ENCODE measurements at regions not wholly inside any gene's neighbourhood (a gene's known extent, or its start where the extent isn't known, plus 50 kb on each side); places are given as distances from the start of the nearest gene placed in this dataset.
A peak's percentile ranks its signal among the peaks of the same experiment; 100 is the strongest.

DNA sequence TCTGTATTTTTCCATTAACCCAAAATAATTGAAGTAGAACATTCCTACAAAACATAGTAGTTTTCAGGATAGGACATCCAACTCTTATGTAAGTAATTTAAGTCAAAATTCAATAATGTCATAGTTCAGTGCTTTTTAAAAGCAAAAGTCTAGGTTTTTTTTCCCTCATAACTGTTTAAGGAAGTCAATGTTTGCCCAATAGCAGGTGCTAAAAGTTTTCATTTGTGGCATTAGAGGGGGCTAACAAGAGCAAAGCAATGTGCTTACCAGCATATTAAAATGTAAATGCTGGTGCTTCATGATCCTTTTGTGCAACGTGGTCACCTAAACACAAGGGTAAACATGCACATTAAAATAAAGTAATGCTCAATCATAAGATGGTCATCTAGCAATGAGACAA, 155.2 kb upstream of the PPP1R2C start:
- Histone ChIP-seq H2BK5ac (ENCODE audit: low read depth, low read length, poor library complexity, severe bottlenecking) (no peak overlapping the region), H2AK5ac (ENCODE audit: low read length, severe bottlenecking) (no peak overlapping the region), H4K8ac (ENCODE audit: low read length) (no peak overlapping the region), H4K91ac (ENCODE audit: low read length) (no peak overlapping the region), H3K23ac (ENCODE audit: low read length in 2 of 2) (no peak overlapping the region), H3K4me1 (ENCODE audit: control insufficient read depth, insufficient read depth, low read depth, low read length) (peaks cover 7% of the 10 kb centered on the region), H3K14ac (ENCODE audit: low read length in 2 of 2) (no peak overlapping the region), H3K27me3 (ENCODE audit: control insufficient read depth in 1 of 2, insufficient read depth in 1 of 2, low read length in 2 of 2) (no peaks in the 10 kb centered on the region), H3K4ac (ENCODE audit: low read depth in 1 of 2, low read length in 2 of 2) (no peak overlapping the region), H3K4me2 (ENCODE audit: low read length, poor library complexity, severe bottlenecking) (no peak overlapping the region), H2BK15ac (ENCODE audit: low read depth, poor library complexity, severe bottlenecking) (no peak overlapping the region), H3K9me3 (ENCODE audit: control insufficient read depth, low read length) (no peaks in the 10 kb centered on the region), H2AFZ (ENCODE audit: low read depth, low read length) (no peak overlapping the region), H3K36me3 (ENCODE audit: control insufficient read depth in 1 of 2, insufficient read depth in 2 of 2, low read depth in 1 of 2, low read length in 2 of 2) (no peaks in the 10 kb centered on the region), H3K79me1 (replicated peaks; ENCODE audit: low read length, poor library complexity, severe bottlenecking) (no peaks in the 10 kb centered on the region), H3K4me3 (ENCODE audit: insufficient read depth in 1 of 2, low read depth in 1 of 2, low read length in 2 of 2) (no peak overlapping the region), H3K9ac (ENCODE audit: low read length) (no peak overlapping the region), H3K27ac (ENCODE audit: low read length, poor library complexity, severe bottlenecking) (no peak overlapping the region), H2BK12ac (ENCODE audit: low read length in 2 of 2) (no peak overlapping the region), H3K18ac (ENCODE audit: low read depth in 1 of 2, low read length in 2 of 2) (no peak overlapping the region), H2BK120ac (ENCODE audit: low read depth, low read length) (no peak overlapping the region)
- no peak for DNase-seq
- no CpG with 5 or more reads among the region's 1 CpG for WGBS

DNA sequence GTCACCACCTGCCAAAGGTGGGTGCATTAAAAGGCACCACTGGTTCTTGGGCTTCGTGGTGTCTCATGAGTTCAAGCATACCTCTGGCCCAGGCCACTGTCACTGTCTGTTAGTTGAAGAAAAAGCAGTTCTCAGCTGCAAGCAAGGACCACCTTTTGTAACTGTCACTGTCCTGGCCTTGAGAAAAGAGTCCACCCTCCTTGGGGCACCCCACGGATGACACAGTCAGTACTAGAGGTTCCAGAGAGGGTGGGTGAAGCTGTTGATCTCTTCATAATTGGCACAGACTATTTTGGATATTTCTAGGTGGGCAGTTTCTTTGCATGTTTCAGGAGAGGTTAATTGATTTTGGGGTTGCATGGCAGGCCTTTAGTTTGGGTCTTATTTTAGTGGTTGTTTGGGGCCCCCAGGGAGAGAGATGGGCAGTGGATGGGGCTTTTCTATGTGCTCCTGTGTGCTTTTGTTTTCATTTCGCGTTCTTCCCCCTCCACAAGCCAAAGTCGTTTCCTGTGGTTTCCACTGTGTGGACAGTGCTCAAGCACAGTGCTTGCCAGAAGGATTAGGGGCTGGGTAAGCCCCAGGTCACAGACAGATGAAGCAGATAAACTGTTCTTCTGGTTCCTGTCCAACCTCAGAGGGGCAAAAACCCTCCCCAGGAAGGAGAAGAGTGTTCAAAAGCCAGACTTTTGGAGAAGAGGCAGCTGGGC, 156.2 kb upstream of the PPP1R2C start:
- Histone ChIP-seq H3K27me3 (ENCODE audit: control insufficient read depth in 1 of 2, insufficient read depth in 1 of 2, low read length in 2 of 2) (no peaks in the 10 kb centered on the region), H3K4me1 (ENCODE audit: control insufficient read depth, insufficient read depth, low read depth, low read length) (peaks cover 7% of the 10 kb centered on the region)

DNA sequence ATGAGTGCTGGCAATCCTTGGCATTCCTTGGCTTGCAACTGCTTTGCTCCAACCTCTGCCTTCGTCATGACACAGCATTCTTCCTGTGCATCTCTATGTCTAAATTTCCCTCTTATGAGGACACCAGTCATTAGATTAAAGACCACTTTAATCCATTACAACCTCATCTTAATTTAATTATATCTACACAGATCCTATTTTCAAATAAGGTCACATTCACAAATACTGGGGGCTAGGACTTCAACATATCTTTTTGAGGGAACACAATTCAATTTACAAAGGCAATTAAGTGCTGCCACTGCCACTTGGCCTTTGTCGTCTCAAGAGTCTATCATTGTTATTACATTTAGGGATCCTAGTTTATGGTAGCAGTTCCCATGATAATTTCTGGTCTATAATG, 163.7 kb upstream of the PPP1R2C start:
- Histone ChIP-seq H3K4me1 (ENCODE audit: control insufficient read depth, insufficient read depth, low read depth, low read length) (no peaks in the 10 kb centered on the region), H3K4me3 (ENCODE audit: insufficient read depth in 1 of 2, low read depth in 1 of 2, low read length in 2 of 2) (no peak overlapping the region), H4K91ac (ENCODE audit: low read length) (no peak overlapping the region), H3K18ac (ENCODE audit: low read depth in 1 of 2, low read length in 2 of 2) (no peak overlapping the region), H4K8ac (ENCODE audit: low read length) (no peak overlapping the region), H2BK120ac (ENCODE audit: low read depth, low read length) (no peak overlapping the region), H2AK5ac (ENCODE audit: low read length, severe bottlenecking) (no peak overlapping the region), H2BK12ac (ENCODE audit: low read length in 2 of 2) (no peak overlapping the region), H2BK5ac (ENCODE audit: low read depth, low read length, poor library complexity, severe bottlenecking) (no peak overlapping the region), H3K27ac (ENCODE audit: low read length, poor library complexity, severe bottlenecking) (no peak overlapping the region), H3K27me3 (ENCODE audit: control insufficient read depth in 1 of 2, insufficient read depth in 1 of 2, low read length in 2 of 2) (no peaks in the 10 kb centered on the region), H3K4ac (ENCODE audit: low read depth in 1 of 2, low read length in 2 of 2) (no peak overlapping the region), H3K36me3 (ENCODE audit: control insufficient read depth in 1 of 2, insufficient read depth in 2 of 2, low read depth in 1 of 2, low read length in 2 of 2) (no peaks in the 10 kb centered on the region), H3K4me2 (ENCODE audit: low read length, poor library complexity, severe bottlenecking) (no peak overlapping the region), H3K14ac (ENCODE audit: low read length in 2 of 2) (no peak overlapping the region), H3K79me1 (replicated peaks; ENCODE audit: low read length, poor library complexity, severe bottlenecking) (no peaks in the 10 kb centered on the region), H3K9me3 (ENCODE audit: control insufficient read depth, low read length) (no peaks in the 10 kb centered on the region), H3K23ac (ENCODE audit: low read length in 2 of 2) (no peak overlapping the region), H2BK15ac (ENCODE audit: low read depth, poor library complexity, severe bottlenecking) (no peak overlapping the region), H2AFZ (ENCODE audit: low read depth, low read length) (no peak overlapping the region), H3K9ac (ENCODE audit: low read length) (no peak overlapping the region)
- 95% methylated on average over 1 of the region's 2 CpGs for WGBS
- no peak for DNase-seq

More for the DNA sequence above, 156.2 kb upstream of the PPP1R2C start:
- H3K4me2 ChIP-seq (ENCODE audit: low read length, poor library complexity, severe bottlenecking) = no peak overlapping the region
- no peak overlapping the region for H3K23ac ChIP-seq (ENCODE audit: low read length in 2 of 2)
- H3K27ac ChIP-seq (ENCODE audit: low read length, poor library complexity, severe bottlenecking) = no peak overlapping the region
- no peaks in the 10 kb centered on the region for H3K36me3 ChIP-seq (ENCODE audit: control insufficient read depth in 1 of 2, insufficient read depth in 2 of 2, low read depth in 1 of 2, low read length in 2 of 2)
- no peak overlapping the region for H2BK12ac ChIP-seq (ENCODE audit: low read length in 2 of 2)
- DNase-seq = peak; percentile 9
- peak overlapping the region in 1 of 2 experiments; percentile 62 for H3K18ac ChIP-seq (ENCODE audit: low read depth in 1 of 2, low read length in 2 of 2)
- no peak overlapping the region for H2AK5ac ChIP-seq (ENCODE audit: low read length, severe bottlenecking)
- H3K9ac ChIP-seq (ENCODE audit: low read length) = no peak overlapping the region
- no peak overlapping the region for H4K91ac ChIP-seq (ENCODE audit: low read length)
- 60% methylated on average over 3 of the region's 5 CpGs for WGBS
- no peak overlapping the region for H2BK120ac ChIP-seq (ENCODE audit: low read depth, low read length)
- no peak overlapping the region for H3K14ac ChIP-seq (ENCODE audit: low read length in 2 of 2)
- H2BK15ac ChIP-seq (ENCODE audit: low read depth, poor library complexity, severe bottlenecking) = no peak overlapping the region
- no peak overlapping the region for H2AFZ ChIP-seq (ENCODE audit: low read depth, low read length)
- no peaks in the 10 kb centered on the region for H3K9me3 ChIP-seq (ENCODE audit: control insufficient read depth, low read length)
- no peak overlapping the region for H2BK5ac ChIP-seq (ENCODE audit: low read depth, low read length, poor library complexity, severe bottlenecking)
- no peak overlapping the region for H3K4ac ChIP-seq (ENCODE audit: low read depth in 1 of 2, low read length in 2 of 2)
- H3K4me3 ChIP-seq (ENCODE audit: insufficient read depth in 1 of 2, low read depth in 1 of 2, low read length in 2 of 2) = no peak overlapping the region
- H4K8ac ChIP-seq (ENCODE audit: low read length) = no peak overlapping the region
- no peaks in the 10 kb centered on the region for H3K79me1 ChIP-seq (replicated peaks; ENCODE audit: low read length, poor library complexity, severe bottlenecking)

DNA sequence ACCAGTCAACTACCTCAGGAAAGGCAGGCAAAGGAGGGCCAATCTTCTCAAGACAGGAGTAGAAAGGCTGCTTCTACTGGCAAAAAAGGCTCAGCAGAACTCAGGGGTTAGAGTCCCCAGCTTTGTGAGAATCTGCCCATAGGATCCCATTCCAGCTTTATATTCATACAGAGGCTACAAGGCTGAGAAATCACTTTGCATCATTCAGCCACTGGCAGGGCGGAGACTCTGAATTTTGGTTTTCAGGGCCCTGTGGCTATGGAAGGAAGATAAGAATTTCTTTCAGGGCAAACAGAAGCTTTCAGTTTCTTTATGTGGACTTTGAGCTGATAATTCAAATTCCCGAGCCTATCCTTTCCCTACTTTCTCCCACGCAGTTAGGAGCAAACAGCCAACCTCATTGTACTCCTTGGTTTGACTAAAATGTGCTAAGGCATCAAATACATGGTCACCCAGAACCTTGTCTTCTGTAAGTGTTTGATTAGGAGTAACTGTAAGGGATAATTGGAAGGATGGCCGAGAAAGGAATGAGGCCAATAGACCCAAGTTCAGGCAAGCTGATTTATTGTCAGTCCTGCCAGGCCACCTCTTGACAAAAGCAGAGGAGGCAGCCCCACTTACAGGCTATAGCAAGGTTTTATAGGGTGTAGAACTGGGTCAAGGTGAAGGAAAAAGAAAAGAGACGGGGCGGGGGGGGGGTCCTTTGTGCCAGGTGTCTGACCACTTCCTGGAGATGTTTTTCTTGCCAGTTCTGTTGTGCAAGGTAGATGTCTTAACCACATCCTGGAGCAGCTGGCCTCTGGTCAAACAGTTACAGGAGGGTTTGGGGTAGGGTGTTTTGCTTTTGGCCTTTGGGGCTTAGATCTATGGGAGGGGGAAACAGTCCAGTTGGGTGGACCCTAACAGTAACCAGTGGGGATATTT, 165.3 kb upstream of the PPP1R2C start:
- H2BK12ac ChIP-seq (ENCODE audit: low read length in 2 of 2) = no peak overlapping the region
- no peak overlapping the region for H4K91ac ChIP-seq (ENCODE audit: low read length)
- H3K4me1 ChIP-seq (ENCODE audit: control insufficient read depth, insufficient read depth, low read depth, low read length) = no peaks in the 10 kb centered on the region
- no peak for DNase-seq
- H2BK120ac ChIP-seq (ENCODE audit: low read depth, low read length) = no peak overlapping the region
- H2BK15ac ChIP-seq (ENCODE audit: low read depth, poor library complexity, severe bottlenecking) = no peak overlapping the region
- H3K9ac ChIP-seq (ENCODE audit: low read length) = no peak overlapping the region
- H3K23ac ChIP-seq (ENCODE audit: low read length in 2 of 2) = no peak overlapping the region
- no peak overlapping the region for H3K14ac ChIP-seq (ENCODE audit: low read length in 2 of 2)
- H3K27me3 ChIP-seq (ENCODE audit: control insufficient read depth in 1 of 2, insufficient read depth in 1 of 2, low read length in 2 of 2) = no peaks in the 10 kb centered on the region
- no peaks in the 10 kb centered on the region for H3K79me1 ChIP-seq (replicated peaks; ENCODE audit: low read length, poor library complexity, severe bottlenecking)
- no peaks in the 10 kb centered on the region for H3K36me3 ChIP-seq (ENCODE audit: control insufficient read depth in 1 of 2, insufficient read depth in 2 of 2, low read depth in 1 of 2, low read length in 2 of 2)
- H3K27ac ChIP-seq (ENCODE audit: low read length, poor library complexity, severe bottlenecking) = no peak overlapping the region
- no peak overlapping the region for H3K18ac ChIP-seq (ENCODE audit: low read depth in 1 of 2, low read length in 2 of 2)
- no peak overlapping the region for H2BK5ac ChIP-seq (ENCODE audit: low read depth, low read length, poor library complexity, severe bottlenecking)
- WGBS = 82% methylated on average over 3 of the region's 6 CpGs
- H3K4me2 ChIP-seq (ENCODE audit: low read length, poor library complexity, severe bottlenecking) = no peak overlapping the region
- H3K4me3 ChIP-seq (ENCODE audit: insufficient read depth in 1 of 2, low read depth in 1 of 2, low read length in 2 of 2) = no peak overlapping the region
- H3K4ac ChIP-seq (ENCODE audit: low read depth in 1 of 2, low read length in 2 of 2) = no peak overlapping the region
- no peak overlapping the region for H2AK5ac ChIP-seq (ENCODE audit: low read length, severe bottlenecking)
- H2AFZ ChIP-seq (ENCODE audit: low read depth, low read length) = no peak overlapping the region
- H3K9me3 ChIP-seq (ENCODE audit: control insufficient read depth, low read length) = no peaks in the 10 kb centered on the region
- H4K8ac ChIP-seq (ENCODE audit: low read length) = no peak overlapping the region
